CD14-positive monocyte (primary cell): ENCODE measurements at regions not wholly inside any gene's neighbourhood (a gene's known extent, or its start where the extent isn't known, plus 50 kb on each side); places are given as distances from the start of the nearest gene placed in this dataset.

Source experiments
- DNase-seq, 3 donors: peaks; one replicate each; pipeline ENCODE4 v3.0.0-alpha.2; 2011 to 2022
- H2AFZ ChIP-seq: 2 replicates; pipeline ENCODE4 v1.6.0; 2012; ENCODE audit warnings: mild to moderate bottlenecking, low read depth, low read length, inconsistent platforms; ENCODE audit not compliant: insufficient read depth, poor library complexity, severe bottlenecking
- H3K27ac ChIP-seq, 2 donors: 1 replicate in 1 of 2; 2 replicates in 1 of 2; pipeline ENCODE4 v1.5.1; 2012 to 2013; ENCODE audit warnings: low read length in 2 of 2, control low read depth in 1 of 2, inconsistent platforms in 1 of 2, low read depth in 1 of 2, mild to moderate bottlenecking in 1 of 2
- H3K27me3 ChIP-seq, 2 donors: one replicate each; pipeline versions ENCODE4 v1.6.0 to v1.6.1; 2011 to 2013; ENCODE audit warnings: low read length in 2 of 2; ENCODE audit not compliant: control insufficient read depth in 2 of 2, insufficient read depth in 2 of 2
- H3K36me3 ChIP-seq, 2 donors: replicated peaks in 1 of 2; 1 replicate in 1 of 2; 2 replicates in 1 of 2; pipeline versions ENCODE4 v1.5.1 to v1.6.1; 2012 to 2013; ENCODE audit warnings: low read length in 2 of 2, control low read depth in 1 of 2, inconsistent platforms in 1 of 2, mild to moderate bottlenecking in 1 of 2; ENCODE audit not compliant: insufficient read depth in 2 of 2, control insufficient read depth in 1 of 2
- H3K4me1 ChIP-seq, 2 donors: 1 replicate in 1 of 2; 2 replicates in 1 of 2; pipeline versions ENCODE4 v1.5.1 to v1.6.1; 2012 to 2013; ENCODE audit warnings: low read length in 2 of 2, control low read depth in 1 of 2, inconsistent platforms in 1 of 2, mild to moderate bottlenecking in 1 of 2, moderate library complexity in 1 of 2; ENCODE audit not compliant: insufficient read depth in 2 of 2, control insufficient read depth in 1 of 2
- H3K4me2 ChIP-seq: replicated peaks from 2 replicates; pipeline ENCODE3; 2012; ENCODE audit warnings: low read length, moderate library complexity, mild to moderate bottlenecking; ENCODE audit not compliant: poor library complexity, severe bottlenecking; ENCODE audit errors: extremely low read depth
- H3K4me3 ChIP-seq, 3 experiments: fragments of 200-600 bp in 1 of 3; sonication (generic) in 1 of 3; replicated peaks in 1 of 3; 1 replicate in 2 of 3; 2 replicates in 1 of 3; pipeline ENCODE4 v1.5.1; 2011 to 2013; ENCODE audit warnings: low read length in 3 of 3, mild to moderate bottlenecking in 3 of 3, control low read depth in 2 of 3, low read depth in 2 of 3, inconsistent platforms in 1 of 3, moderate library complexity in 1 of 3
- H3K79me2 ChIP-seq: 2 replicates; pipeline ENCODE4 v1.6.0; 2012; ENCODE audit warnings: mild to moderate bottlenecking, control low read depth, inconsistent platforms, low read length, moderate library complexity; ENCODE audit not compliant: insufficient read depth
- H3K9ac ChIP-seq: 2 replicates; pipeline ENCODE4 v1.6.0; 2017; ENCODE audit warnings: low read length, mild to moderate bottlenecking; ENCODE audit not compliant: insufficient read depth, poor library complexity, severe bottlenecking
- H3K9me3 ChIP-seq, 2 donors: replicated peaks in 1 of 2; 1 replicate in 1 of 2; 2 replicates in 1 of 2; pipeline versions ENCODE4 v1.5.1 to v1.6.1; 2012 to 2013; ENCODE audit warnings: low read length in 2 of 2, control low read depth in 1 of 2; ENCODE audit not compliant: control insufficient read depth in 1 of 2, insufficient read depth in 1 of 2
- H4K20me1 ChIP-seq: 2 replicates; pipeline ENCODE4 v1.6.0; 2012; ENCODE audit warnings: mild to moderate bottlenecking, low read length, control low read depth, moderate library complexity; ENCODE audit not compliant: insufficient read depth
- H3K27ac Mint-ChIP-seq, 7 donors: one replicate each; pipeline ENCODE4 v1.8.0; 2020; ENCODE audit warnings: mild to moderate bottlenecking in 7 of 7, mixed read lengths in 7 of 7, moderate library complexity in 6 of 7, inconsistent platforms in 2 of 7
- H3K27me3 Mint-ChIP-seq, 3 donors: one replicate each; pipeline ENCODE4 v1.8.0; 2021 to 2022; ENCODE audit warnings: low read depth in 3 of 3, mild to moderate bottlenecking in 3 of 3, mixed read lengths in 3 of 3, moderate library complexity in 3 of 3, inconsistent platforms in 1 of 3
- H3K36me3 Mint-ChIP-seq, 2 donors: one replicate each; pipeline ENCODE4 v1.8.0; 2020; ENCODE audit warnings: mixed read lengths in 2 of 2, inconsistent platforms in 1 of 2, mild to moderate bottlenecking in 1 of 2
- H3K4me1 Mint-ChIP-seq: one replicate; pipeline ENCODE4 v1.8.0; 2020; ENCODE audit warnings: mild to moderate bottlenecking, mixed read lengths
- H3K4me3 Mint-ChIP-seq, 2 donors: one replicate each; pipeline ENCODE4 v1.8.0; 2020; ENCODE audit warnings: mild to moderate bottlenecking in 2 of 2, mixed read lengths in 2 of 2, moderate library complexity in 1 of 2
- H3K9me3 Mint-ChIP-seq, 7 donors: one replicate each; pipeline ENCODE4 v1.8.0; 2020 to 2022; ENCODE audit warnings: mixed read lengths in 7 of 7, mild to moderate bottlenecking in 6 of 7, moderate library complexity in 6 of 7, inconsistent platforms in 2 of 7
- WGBS: methylation state at CpG from one replicate; pipeline ENCODE4 v1.1.5; 2013; ENCODE audit warnings: missing lambda C conversion rate; ENCODE audit not compliant: insufficient coverage; 5-methylcytosine and 5-hydroxymethylcytosine counted together
- intact Hi-C, 2 donors: fragments of 100-400 bp; cut with micrococcal nuclease; formaldehyde crosslinking; loops; one replicate each; pipeline versions ENCODE4 v1.15.0 to v1.15.1; 2023
- TF ChIP-seq, protein P1 (sequence below): fragments of 200-600 bp; IDR thresholded peaks from one replicate; pipeline ENCODE4 v1.8.0; 2022; ENCODE audit warnings: antibody characterized with exemption, mild to moderate bottlenecking

DNA sequence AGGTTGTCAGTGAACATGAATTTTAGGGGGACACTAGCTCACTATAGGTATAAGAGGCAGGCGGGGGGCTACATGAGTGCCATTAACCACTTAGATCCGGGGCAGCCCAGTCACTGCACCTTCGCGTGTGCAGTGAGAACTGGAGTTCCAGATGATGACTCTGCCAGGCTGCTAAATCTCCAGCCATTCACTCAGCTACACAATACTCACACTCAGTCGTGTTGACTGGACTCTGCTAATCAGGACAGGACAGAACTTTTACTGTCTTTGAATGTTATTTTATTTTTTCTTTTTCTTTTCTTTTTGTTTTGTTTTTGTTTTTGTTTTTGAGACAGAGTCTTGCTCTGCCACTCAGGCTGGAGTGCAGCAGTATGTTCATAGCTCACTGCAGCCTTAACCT, 465.6 kb downstream of the AACS start:
- no peaks in the 10 kb centered on the region for H3K4me1 ChIP-seq
- H2AFZ ChIP-seq = no peak overlapping the region
- intact Hi-C loops = no loop called here
- no peaks in the 10 kb centered on the region for H3K9me3 ChIP-seq
- H3K27ac ChIP-seq = no peak overlapping the region
- TF ChIP-seq, protein P1, sequence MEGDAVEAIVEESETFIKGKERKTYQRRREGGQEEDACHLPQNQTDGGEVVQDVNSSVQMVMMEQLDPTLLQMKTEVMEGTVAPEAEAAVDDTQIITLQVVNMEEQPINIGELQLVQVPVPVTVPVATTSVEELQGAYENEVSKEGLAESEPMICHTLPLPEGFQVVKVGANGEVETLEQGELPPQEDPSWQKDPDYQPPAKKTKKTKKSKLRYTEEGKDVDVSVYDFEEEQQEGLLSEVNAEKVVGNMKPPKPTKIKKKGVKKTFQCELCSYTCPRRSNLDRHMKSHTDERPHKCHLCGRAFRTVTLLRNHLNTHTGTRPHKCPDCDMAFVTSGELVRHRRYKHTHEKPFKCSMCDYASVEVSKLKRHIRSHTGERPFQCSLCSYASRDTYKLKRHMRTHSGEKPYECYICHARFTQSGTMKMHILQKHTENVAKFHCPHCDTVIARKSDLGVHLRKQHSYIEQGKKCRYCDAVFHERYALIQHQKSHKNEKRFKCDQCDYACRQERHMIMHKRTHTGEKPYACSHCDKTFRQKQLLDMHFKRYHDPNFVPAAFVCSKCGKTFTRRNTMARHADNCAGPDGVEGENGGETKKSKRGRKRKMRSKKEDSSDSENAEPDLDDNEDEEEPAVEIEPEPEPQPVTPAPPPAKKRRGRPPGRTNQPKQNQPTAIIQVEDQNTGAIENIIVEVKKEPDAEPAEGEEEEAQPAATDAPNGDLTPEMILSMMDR = no peak
- H3K4me3 ChIP-seq = no peak overlapping the region
- H4K20me1 ChIP-seq = no peaks in the 10 kb centered on the region
- Mint-ChIP-seq H3K9me3 (peaks cover 0 to 2% (median 0%) of the 10 kb centered on the region in 7 donors), H3K27me3 (peaks cover 10 to 12% (median 10%) of the 10 kb centered on the region in 3 donors), H3K4me3 (no peak overlapping the region), H3K4me1 (no peaks in the 10 kb centered on the region), H3K27ac (no peak overlapping the region), H3K36me3 (no peaks in the 10 kb centered on the region)
- DNase-seq = no peak
- H3K9ac ChIP-seq = no peak overlapping the region
- no peak overlapping the region for H3K4me2 ChIP-seq
- 89% methylated on average over 3 of the region's 5 CpGs for WGBS
- H3K36me3 ChIP-seq = no peaks in the 10 kb centered on the region
- H3K79me2 ChIP-seq = no peaks in the 10 kb centered on the region
- H3K27me3 ChIP-seq = peaks cover 0 to 7% of the 10 kb centered on the region in 2 donors

DNA sequence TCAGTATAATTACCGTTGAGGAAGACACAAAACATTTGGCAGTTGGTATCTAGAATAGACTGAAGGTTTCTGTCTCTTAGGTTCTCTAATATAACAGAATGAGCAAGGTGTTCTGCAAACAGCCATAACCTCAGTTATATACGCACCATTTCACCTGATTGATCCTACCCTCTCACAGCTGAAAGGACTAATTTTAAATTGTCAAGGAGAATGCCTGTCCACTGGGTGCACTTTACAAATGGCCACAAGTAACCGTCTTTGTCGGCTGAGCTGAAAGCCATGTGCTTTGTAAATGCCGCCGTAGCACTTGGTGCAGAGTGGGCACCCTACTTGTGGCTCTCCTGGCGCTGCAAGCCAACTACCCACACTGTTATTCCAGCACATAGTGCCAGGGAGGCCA, 466.3 kb downstream of the AACS start:
- no peak overlapping the region for H3K27ac ChIP-seq
- no peaks in the 10 kb centered on the region for H3K79me2 ChIP-seq
- peaks cover 0 to 7% of the 10 kb centered on the region in 2 donors for H3K27me3 ChIP-seq
- no peaks in the 10 kb centered on the region for H3K36me3 ChIP-seq
- H3K4me2 ChIP-seq = no peak overlapping the region
- H3K9ac ChIP-seq = no peak overlapping the region
- no peak for DNase-seq
- intact Hi-C loops = no loop called here
- H3K4me3 ChIP-seq = no peak overlapping the region
- Mint-ChIP-seq H3K4me3 (no peak overlapping the region), H3K27ac (no peak overlapping the region), H3K9me3 (peaks cover 0 to 2% (median 0%) of the 10 kb centered on the region in 7 donors), H3K4me1 (no peaks in the 10 kb centered on the region), H3K27me3 (peaks cover 10 to 12% (median 10%) of the 10 kb centered on the region in 3 donors), H3K36me3 (no peaks in the 10 kb centered on the region)
- no peaks in the 10 kb centered on the region for H3K9me3 ChIP-seq
- no peaks in the 10 kb centered on the region for H3K4me1 ChIP-seq
- no peaks in the 10 kb centered on the region for H4K20me1 ChIP-seq
- H2AFZ ChIP-seq = no peak overlapping the region
- TF ChIP-seq, protein P1 = no peak
- 91% methylated on average over 6 of the region's 7 CpGs for WGBS
